Ishikawa (cell line): ENCODE measurements at regions not wholly inside any gene's neighbourhood (a gene's known extent, or its start where the extent isn't known, plus 50 kb on each side); places are given as distances from the start of the nearest gene placed in this dataset.

Experiments
- CEBPB ChIP-seq: IDR thresholded peaks from 2 replicates; pipeline ENCODE4 v1.6.1; 2012
- CREB1 ChIP-seq: IDR thresholded peaks from 2 replicates; pipeline ENCODE4 v1.6.1; 2012; ENCODE audit warnings: low read depth
- EGR1 ChIP-seq: IDR thresholded peaks from 2 replicates; pipeline ENCODE4 v1.6.1; 2012
- EP300 ChIP-seq: IDR thresholded peaks from 2 replicates; pipeline ENCODE4 v1.6.1; 2012; ENCODE audit warnings: borderline replicate concordance
- FOXM1 ChIP-seq: IDR thresholded peaks from 2 replicates; pipeline ENCODE4 v1.6.1; 2012; ENCODE audit warnings: low read depth, borderline replicate concordance
- MAX ChIP-seq: IDR thresholded peaks from 2 replicates; pipeline ENCODE4 v1.6.1; 2012
- NFIC ChIP-seq: IDR thresholded peaks from 2 replicates; pipeline ENCODE4 v1.6.1; 2012
- RAD21 ChIP-seq: IDR thresholded peaks from 2 replicates; pipeline ENCODE4 v1.6.1; 2012; ENCODE audit warnings: low read depth
- REST ChIP-seq: IDR thresholded peaks from 2 replicates; pipeline ENCODE4 v1.6.1; 2012; ENCODE audit warnings: low read depth, mild to moderate bottlenecking
- TAF1 ChIP-seq: IDR thresholded peaks from 2 replicates; pipeline ENCODE4 v1.6.1; 2012; ENCODE audit warnings: low read depth, mild to moderate bottlenecking
- TCF12 ChIP-seq: IDR thresholded peaks from 2 replicates; pipeline ENCODE4 v1.6.1; 2012; ENCODE audit warnings: low read depth
- TEAD4 ChIP-seq: IDR thresholded peaks from 2 replicates; pipeline ENCODE4 v1.6.1; 2012
- USF1 ChIP-seq: IDR thresholded peaks from 2 replicates; pipeline ENCODE4 v1.6.1; 2012
- YY1 ChIP-seq: IDR thresholded peaks from 2 replicates; pipeline ENCODE4 v1.6.1; 2012; ENCODE audit warnings: low read depth
- ZBTB7A ChIP-seq: IDR thresholded peaks from 2 replicates; pipeline ENCODE4 v1.6.1; 2012; ENCODE audit warnings: low read depth

GRCh38 chr2:123912171-123912570, 112.9 kb upstream of the CNTNAP5 start:
- TF ChIP-seq CEBPB (no peak), TCF12 (no peak), CREB1 (no peak), EGR1 (no peak), YY1 (no peak), TAF1 (no peak), FOXM1 (no peak), TEAD4 (no peak)

- no peak for TF ChIP-seq TEAD4
Measured at GRCh38 chr2:123913143-123913735, 111.8 kb upstream of the CNTNAP5 start.

- TF ChIP-seq YY1 (no peak), TEAD4 (no peak), TCF12 (no peak), ZBTB7A (no peak), NFIC (no peak), FOXM1 (no peak), CEBPB (no peak), EP300 (no peak), RAD21 (no peak), TAF1 (no peak), EGR1 (no peak), REST (no peak), CREB1 (no peak), USF1 (no peak), MAX (no peak)
Measured at GRCh38 chr2:123915380-123915779, 109.7 kb upstream of the CNTNAP5 start.

- TF ChIP-seq EP300 (no peak), TCF12 (no peak)
Measured at GRCh38 chr2:123916051-123916450, 109.0 kb upstream of the CNTNAP5 start.

GRCh38 chr2:123916531-123916930, 108.6 kb upstream of the CNTNAP5 start:
- no peak for TF ChIP-seq TEAD4
- TF ChIP-seq CREB1: no peak
- no peak for TF ChIP-seq YY1

- no peak for TF ChIP-seq MAX
- TF ChIP-seq FOXM1: no peak
- TF ChIP-seq EGR1: no peak
- TF ChIP-seq YY1: no peak
- no peak for TF ChIP-seq USF1
- no peak for TF ChIP-seq RAD21
- no peak for TF ChIP-seq TAF1
- TF ChIP-seq TCF12: no peak
- TF ChIP-seq REST: no peak
- no peak for TF ChIP-seq EP300
- TF ChIP-seq CEBPB: no peak
- no peak for TF ChIP-seq NFIC
- no peak for TF ChIP-seq ZBTB7A
- no peak for TF ChIP-seq CREB1
- TF ChIP-seq TEAD4: no peak
Measured at GRCh38 chr2:123917241-123917640, 107.8 kb upstream of the CNTNAP5 start.

- TF ChIP-seq NFIC (no peak), RAD21 (no peak), EGR1 (no peak), USF1 (no peak), CEBPB (no peak), REST (no peak), ZBTB7A (no peak), MAX (no peak), TCF12 (no peak)
Measured at GRCh38 chr2:123928358-123928757, 96.7 kb upstream of the CNTNAP5 start.
